K562 (cell line): ENCODE measurements at regions not wholly inside any gene's neighbourhood (a gene's known extent, or its start where the extent isn't known, plus 50 kb on each side); places are given as distances from the start of the nearest gene placed in this dataset.

Experiments used
- ATAC-seq: fragments of 200-7000 bp; cut with Tn5 transposase; 3 replicates; pipeline ENCODE4 v1.9.1; 2020; ENCODE audit warnings: moderate library complexity
- BruUV-seq: library from RNA; stranded (reverse); fragments of 400-500 nt; replicated peaks from 2 replicates; lab custom pipeline; 2021; lab: Mats Ljungman, UMichigan
- CTCF ChIA-PET: fragments of 300-600 bp; formaldehyde crosslinking; extraction: SDS; loops from one replicate; lab custom pipeline; 2021; ENCODE audit warnings: low intra/inter-chr PET ratio; lab: Yijun Ruan, JAX
- POLR2A ChIA-PET: fragments of 300-600, 350-650 bp; sonication (Branson Sonifier 250); formaldehyde crosslinking; extraction: SDS; loops from one replicate; lab custom pipeline; 2021; ENCODE audit warnings: antibody characterized with exemption, inconsistent platforms; lab: Yijun Ruan, JAX
- DNase-seq, 4 experiments: peaks; one replicate each; pipeline versions ENCODE4 v3.0.0 to v3.0.0-alpha.2; 2011 to 2018; ENCODE audit warnings: low spot score in 3 of 4, mixed read lengths in 3 of 4; ENCODE audit errors: extremely low read depth in 1 of 4
- FAIRE-seq: peaks from 2 replicates; lab custom pipeline; 2011; peaks lifted over from hg19 to GRCh38; lab: Jason Lieb, UNC
- H2AFZ ChIP-seq: 2 replicates; pipeline ENCODE4 v1.6.0; 2011; ENCODE audit warnings: low read depth, low read length, control low read depth, inconsistent platforms
- H3K27ac ChIP-seq: fragments of 200-600 bp; 3 replicates; pipeline ENCODE4 v1.8.0; 2011; ENCODE audit warnings: low read depth, mild to moderate bottlenecking, control low read depth, inconsistent platforms, low read length, moderate library complexity, mixed read lengths; ENCODE audit errors: extremely low read depth
- H3K27me3 ChIP-seq, 2 experiments: fragments of 300-600 bp in 1 of 2; 2 replicates in 1 of 2; 3 replicates in 1 of 2; pipeline versions ENCODE4 v1.6.0 to v1.8.0; 2011; ENCODE audit warnings: inconsistent platforms in 2 of 2, low read length in 2 of 2, mild to moderate bottlenecking in 1 of 2, mixed read lengths in 1 of 2, moderate library complexity in 1 of 2; ENCODE audit not compliant: control insufficient read depth in 2 of 2, insufficient read depth in 2 of 2
- H3K36me3 ChIP-seq: fragments of 300-600 bp; 3 replicates; pipeline ENCODE4 v1.8.0; 2011; ENCODE audit warnings: mild to moderate bottlenecking, low read length, inconsistent platforms; ENCODE audit not compliant: control insufficient read depth, insufficient read depth
- H3K4me1 ChIP-seq, 2 experiments: fragments of 200-600 bp in 1 of 2; replicated peaks in 1 of 2; 2 replicates in 1 of 2; 3 replicates in 1 of 2; pipeline versions ENCODE4 v1.5.1 to v1.8.0; 2011; ENCODE audit warnings: inconsistent platforms in 2 of 2, low read length in 2 of 2, mild to moderate bottlenecking in 1 of 2, mixed read lengths in 1 of 2, moderate library complexity in 1 of 2; ENCODE audit not compliant: control insufficient read depth in 2 of 2, insufficient read depth in 2 of 2
- H3K4me2 ChIP-seq: 2 replicates; pipeline ENCODE4 v1.6.1; 2011; ENCODE audit warnings: low read length, control low read depth, inconsistent platforms, mixed read lengths; ENCODE audit not compliant: insufficient read depth
- H3K4me3 ChIP-seq: fragments of 200-600 bp; sonication (generic), shearing (Covaris generic); 2 replicates; pipeline ENCODE4 v1.5.1; 2016; ENCODE audit warnings: control low read depth, inconsistent platforms
- H3K79me2 ChIP-seq: fragments of 200-600 bp; 3 replicates; pipeline ENCODE4 v1.8.0; 2011; ENCODE audit warnings: low read length, inconsistent platforms; ENCODE audit not compliant: control insufficient read depth, insufficient read depth
- H3K9ac ChIP-seq, 2 experiments: 2 replicates each; pipeline versions ENCODE4 v1.6.0 to v1.6.1; 2011; ENCODE audit warnings: low read depth in 2 of 2, low read length in 2 of 2, control low read depth in 1 of 2, inconsistent platforms in 1 of 2, mild to moderate bottlenecking in 1 of 2, mixed read lengths in 1 of 2; ENCODE audit not compliant: insufficient read depth in 1 of 2
- H3K9me1 ChIP-seq: one replicate; pipeline ENCODE4 v1.6.0; 2011; ENCODE audit warnings: inconsistent platforms, mild to moderate bottlenecking, low read length, moderate library complexity; ENCODE audit not compliant: control insufficient read depth, insufficient read depth
- H3K9me3 ChIP-seq: replicated peaks from 2 replicates; pipeline ENCODE4 v1.5.1; 2011; ENCODE audit warnings: low read depth, low read length, inconsistent platforms; ENCODE audit not compliant: control insufficient read depth, insufficient read depth
- H4K20me1 ChIP-seq: replicated peaks from 2 replicates; pipeline ENCODE4 v1.6.1; 2011; ENCODE audit warnings: low read length, inconsistent platforms, mixed read lengths; ENCODE audit not compliant: control insufficient read depth, insufficient read depth
- BRF2 ChIP-seq: IDR thresholded peaks from 3 replicates; pipeline ENCODE4 v1.6.1; 2011; ENCODE audit warnings: borderline replicate concordance, mild to moderate bottlenecking; ENCODE audit not compliant: insufficient read length, insufficient read depth
- CBFB ChIP-seq: sonication (generic); formaldehyde crosslinking; IDR thresholded peaks from 2 replicates; pipeline ENCODE4 v1.4.0; 2020; ENCODE audit warnings: mild to moderate bottlenecking, missing genetic modification reagents
- DPF2 ChIP-seq: fragments of 450-650 bp; IDR thresholded peaks from 2 replicates; pipeline ENCODE4 v1.6.1; 2016
- FOXA3 ChIP-seq, 2 experiments: fragments of 450-650 bp in 1 of 2; sonication (generic) in 1 of 2; formaldehyde crosslinking; IDR thresholded peaks in 1 of 2; conservative IDR thresholded peaks in 1 of 2; 2 replicates each; pipeline versions ENCODE4 v1.4.0 to v1.8.0; 2020 to 2022; ENCODE audit warnings: mild to moderate bottlenecking in 2 of 2, missing genetic modification reagents in 1 of 2
- HCFC1 ChIP-seq: IDR thresholded peaks from 2 replicates; pipeline ENCODE4 v1.6.1; 2012; ENCODE audit warnings: low read depth, low read length, improper control_type of control experiment
- HDAC1 ChIP-seq, 2 experiments: fragments of 450-650 bp; IDR thresholded peaks; 2 replicates each; pipeline ENCODE4 v1.6.1; 2016 to 2017; ENCODE audit warnings: inconsistent platforms in 1 of 2, mild to moderate bottlenecking in 1 of 2, moderate library complexity in 1 of 2
- HDGF ChIP-seq: fragments of 450-650 bp; IDR thresholded peaks from 2 replicates; pipeline ENCODE4 v1.6.1; 2016
- ILK ChIP-seq: fragments of 450-650 bp; IDR thresholded peaks from 2 replicates; pipeline ENCODE4 v1.6.1; 2016; ENCODE audit warnings: missing genetic modification characterization, low read depth, mild to moderate bottlenecking, missing compliant biosample characterization, moderate library complexity, borderline replicate concordance
- NRF1 ChIP-seq, 2 experiments: fragments of 450-650 bp; IDR thresholded peaks in 1 of 2; conservative IDR thresholded peaks in 1 of 2; 2 replicates each; pipeline ENCODE4 v1.6.1; 2014; ENCODE audit warnings: mild to moderate bottlenecking in 2 of 2
- NUFIP1 ChIP-seq: fragments of 450-650 bp; IDR thresholded peaks from 2 replicates; pipeline ENCODE4 v1.6.1; 2018; ENCODE audit not compliant: partially characterized antibody
- SRSF1 ChIP-seq: fragments of 200-400 bp; formaldehyde crosslinking; IDR thresholded peaks from 2 replicates; pipeline ENCODE4 v1.6.1; 2017; ENCODE audit warnings: mild to moderate bottlenecking, low read depth, low read length, moderate library complexity
- STAG1 ChIP-seq: sonication (generic); formaldehyde crosslinking; IDR thresholded peaks from 2 replicates; pipeline ENCODE4 v1.5.0; 2020; ENCODE audit warnings: missing genetic modification reagents, borderline replicate concordance
- ZC3H11A ChIP-seq: IDR thresholded peaks from 2 replicates; pipeline ENCODE4 v1.6.1; 2012; ENCODE audit warnings: low read depth, low read length, improper control_type of control experiment
- ZNF197 ChIP-seq: fragments of 200-800 bp; sonication (Bioruptor generic); IDR thresholded peaks from 2 replicates; pipeline ENCODE4 v1.6.1; 2016; ENCODE audit warnings: low read depth, missing genetic modification characterization, missing compliant biosample characterization
- ZNF311 ChIP-seq: fragments of 250-450 bp; sonication (Bioruptor Pico); IDR thresholded peaks from 2 replicates; pipeline ENCODE4 v1.4.0; 2020; ENCODE audit warnings: mild to moderate bottlenecking, moderate library complexity
- WGBS: fragments of 100-300 bp; shearing (Covaris generic); methylation state at CpG from one replicate; pipeline ENCODE4 v1.1.6; 2016; ENCODE audit warnings: low coverage, mixed read lengths; ENCODE audit not compliant: insufficient coverage; ENCODE audit errors: missing lambda C conversion rate; 5-methylcytosine and 5-hydroxymethylcytosine counted together
- in situ Hi-C: fragments of 300-500 bp; cut with MboI; formaldehyde crosslinking; loops from 4 replicates; pipeline ENCODE4 v1.15.0; 2018; ENCODE audit warnings: inconsistent platforms, mixed read lengths
- intact Hi-C: fragments of 100-400 bp; cut with micrococcal nuclease; formaldehyde crosslinking; loops from 2 replicates; pipeline ENCODE4 v1.14.2; 2022

- intact Hi-C loops: no loop called here
- no peaks in the 10 kb centered on the region for H4K20me1 ChIP-seq
- no peaks in the 10 kb centered on the region for H3K36me3 ChIP-seq
- no peak for TF ChIP-seq HDGF
- no peak for TF ChIP-seq ZC3H11A
- no peak for TF ChIP-seq NUFIP1
- no peak for TF ChIP-seq STAG1 (CRISPR knock-in tag)
- no peak for TF ChIP-seq FOXA3 (CRISPR knock-in tag; conservative IDR thresholded peaks at IDR 0.05 in 1 of 2, IDR thresholded peaks at IDR 0.05 in 1 of 2)
- TF ChIP-seq ILK: no peak
- no peak for TF ChIP-seq HDAC1 (IDR thresholded peaks at IDR 0.05)
- no peak for TF ChIP-seq DPF2
- TF ChIP-seq ZNF197: no peak
- no peak for TF ChIP-seq HCFC1
- no peak for TF ChIP-seq CBFB (CRISPR knock-in tag)
- no peak for TF ChIP-seq NRF1 (conservative IDR thresholded peaks at IDR 0.05 in 1 of 2, IDR thresholded peaks at IDR 0.05 in 1 of 2)
- TF ChIP-seq ZNF311 (CRISPR knock-in tag): no peak
- TF ChIP-seq BRF2: no peak
- no peak for TF ChIP-seq SRSF1
- 0% methylated on average over 5 of the region's 6 CpGs for WGBS
- H3K27me3 ChIP-seq: peaks cover 0 to 6% of the 10 kb centered on the region in 2 experiments; a peak in 1 of 5 replicates
- H3K4me2 ChIP-seq: no peak overlapping the region
- no peak overlapping the region for H2AFZ ChIP-seq
- H3K27ac ChIP-seq: no peak overlapping the region
- in situ Hi-C loops: no loop called here
- FAIRE-seq: no peak
- ChIA-PET POLR2A (no interaction called here), CTCF (no interaction called here)
- H3K4me1 ChIP-seq: no peaks in the 10 kb centered on the region
- H3K9me3 ChIP-seq: no peaks in the 10 kb centered on the region
- ATAC-seq: no peak
- no peak for DNase-seq
- no peak overlapping the region for H3K4me3 ChIP-seq
- BruUV-seq: no TSS peak
- H3K9ac ChIP-seq: no peak overlapping the region
- H3K79me2 ChIP-seq: no peaks in the 10 kb centered on the region
- no peaks in the 10 kb centered on the region for H3K9me1 ChIP-seq
These were observed 172.3 kb upstream of the CTBP2 start for GRCh38 chr10:125332548-125333208.
